HG03521 (cell line): ENCODE measurements at regions not wholly inside any gene's neighbourhood (a gene's known extent, or its start where the extent isn't known, plus 50 kb on each side); places are given as distances from the start of the nearest gene placed in this dataset.
"Not testable (repeated sequence)": the region's sequence is repeated elsewhere in the genome, so short reads cannot be mapped to it uniquely, and the experiment has no call there.

Experiments used
- ATAC-seq: cut with Tn5 transposase; IDR thresholded peaks from one replicate; pipeline ENCODE4 v1.9.1; 2021; ENCODE audit warnings: mild to moderate bottlenecking, moderate library complexity; ENCODE audit not compliant: unreplicated experiment

- no peak for ATAC-seq
Observed at GRCh38 chr3:6229778-6230410, 631.0 kb upstream of the GRM7 start.

DNA sequence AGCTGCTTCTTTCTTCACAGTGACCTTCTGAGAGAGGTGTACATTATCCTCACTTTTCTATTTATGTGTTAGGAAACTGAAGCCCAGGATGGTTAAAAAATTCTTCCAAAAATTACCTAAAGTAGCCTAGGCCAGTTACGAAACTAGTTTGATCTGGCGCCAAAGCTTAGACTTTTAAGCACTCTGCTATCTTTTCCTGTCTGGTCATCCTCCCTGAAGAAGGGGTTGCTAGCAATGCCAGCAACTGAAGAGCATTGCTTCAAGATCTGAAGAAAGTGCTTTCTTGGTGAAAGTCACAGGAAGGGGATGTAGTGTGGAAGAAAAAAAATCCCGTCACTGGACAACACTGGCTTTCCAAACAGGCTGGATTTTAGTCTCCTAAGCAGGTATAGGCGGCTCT is 618.8 kb upstream of the GRM7 start:
- ATAC-seq, result no peak

DNA sequence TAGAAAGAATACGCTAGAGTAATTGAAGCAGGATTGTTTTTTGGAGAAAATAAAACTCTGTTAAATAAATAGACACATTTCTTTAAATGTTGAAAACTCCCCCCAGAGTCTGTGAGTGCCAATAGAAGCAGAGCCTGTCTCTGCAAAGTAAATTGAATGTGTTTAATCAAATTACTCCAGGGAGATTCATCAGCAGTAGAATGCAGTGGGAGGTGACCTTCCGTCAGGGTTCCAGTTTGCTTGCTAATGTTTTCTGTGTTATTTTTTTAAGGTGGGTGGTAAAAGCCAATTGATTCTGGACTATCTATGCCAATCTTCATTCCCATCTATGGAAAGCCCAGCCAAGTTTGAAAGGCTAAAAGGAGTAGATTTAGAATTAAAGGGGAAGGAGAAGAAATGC is 612.4 kb upstream of the GRM7 start:
- ATAC-seq, result no peak

- no peak for ATAC-seq
Observed at GRCh38 chr3:6249679-6250078, 611.2 kb upstream of the GRM7 start.

GRCh38 chr3:6250167-6250566 is 610.7 kb upstream of the GRM7 start:
- ATAC-seq, result peak; percentile 99

DNA sequence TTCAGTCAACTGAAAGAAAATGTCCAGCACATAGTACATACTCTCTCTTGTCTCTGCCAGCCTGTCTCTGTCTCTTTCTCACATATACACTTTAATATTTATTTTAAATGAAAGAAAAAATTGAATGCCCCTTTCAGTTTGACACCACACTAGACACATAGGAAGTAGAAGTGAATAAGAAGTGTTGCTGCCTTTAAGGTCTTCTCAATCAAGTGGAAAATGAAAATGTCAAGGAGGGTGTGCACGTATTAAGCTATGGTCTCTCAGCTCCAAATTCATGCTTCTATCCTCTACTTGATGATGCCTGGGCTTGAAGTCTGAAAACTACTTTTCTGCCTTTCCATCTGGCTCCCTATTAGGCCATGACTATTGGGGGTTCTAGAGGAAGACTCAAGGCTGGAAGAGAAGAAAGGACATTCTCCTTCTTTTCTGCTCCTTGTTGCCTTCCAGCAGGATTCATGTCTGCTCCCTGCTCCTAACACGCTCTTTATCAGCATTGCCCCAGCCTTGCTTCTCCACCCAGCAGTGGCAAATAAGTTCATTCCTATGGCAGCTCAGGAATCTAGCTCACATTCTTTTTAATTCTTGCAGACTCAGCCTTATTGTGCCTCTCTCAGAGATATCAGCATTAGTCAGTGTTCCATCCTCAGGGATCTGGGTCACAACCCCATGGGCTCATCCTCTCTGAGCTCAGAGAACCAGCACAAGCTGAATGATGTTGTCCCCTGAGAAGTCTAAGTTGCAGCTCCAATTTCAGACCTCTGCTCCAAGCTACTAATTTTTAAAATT is 609.1 kb upstream of the GRM7 start:
- ATAC-seq, result no peak

GRCh38 chr3:6254490-6254889 is 606.4 kb upstream of the GRM7 start:
- ATAC-seq, result no peak

- no peak for ATAC-seq
Observed at GRCh38 chr3:6255229-6255628, 605.7 kb upstream of the GRM7 start.

- no peak for ATAC-seq
Observed at GRCh38 chr3:6260551-6261191, 600.2 kb upstream of the GRM7 start.

DNA sequence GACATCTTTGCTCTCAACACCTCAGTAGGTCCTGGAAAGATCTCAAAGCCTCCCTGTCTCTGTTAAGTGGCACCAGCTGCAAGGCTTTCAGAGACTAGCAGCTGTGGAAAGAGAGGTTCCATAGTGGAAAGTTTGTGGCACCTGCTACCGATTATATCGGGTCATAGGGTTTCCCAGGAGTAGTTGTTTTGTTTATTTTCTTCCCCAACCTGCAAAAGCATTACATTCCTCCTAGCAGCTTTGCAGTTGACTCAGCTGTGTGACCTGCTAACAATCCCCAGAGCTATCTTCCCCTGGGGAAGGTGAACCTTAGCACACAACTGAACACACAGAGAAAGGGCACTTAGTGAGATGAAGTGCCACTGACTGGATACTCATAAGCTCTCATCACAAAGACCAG is 598.9 kb upstream of the GRM7 start:
- no peak for ATAC-seq

GRCh38 chr3:6264036-6264435 is 596.9 kb upstream of the GRM7 start:
- no peak for ATAC-seq

DNA sequence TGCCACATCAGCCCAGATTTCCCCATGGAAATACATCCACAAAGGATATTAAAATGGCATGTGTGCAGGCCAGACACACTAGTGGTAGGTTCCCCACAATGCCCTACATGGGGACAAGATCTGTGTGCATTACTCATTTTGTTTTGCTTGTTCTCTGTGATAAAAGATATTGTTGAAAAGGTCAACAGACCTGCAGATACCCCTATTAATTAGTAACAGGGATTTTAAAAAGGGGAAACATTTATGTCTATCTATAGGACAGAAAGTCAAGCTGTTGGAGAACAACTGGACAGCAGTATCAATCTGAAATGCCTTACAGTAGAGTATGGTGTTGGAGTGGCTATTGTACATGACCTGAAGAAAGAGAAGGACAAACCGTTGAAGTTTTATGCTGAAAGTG is 596.0 kb upstream of the GRM7 start:
- ATAC-seq, result no peak

- no peak for ATAC-seq
Observed at GRCh38 chr3:6266135-6266534, 594.8 kb upstream of the GRM7 start.

GRCh38 chr3:6273878-6274277 is 587.0 kb upstream of the GRM7 start:
- no peak for ATAC-seq

DNA sequence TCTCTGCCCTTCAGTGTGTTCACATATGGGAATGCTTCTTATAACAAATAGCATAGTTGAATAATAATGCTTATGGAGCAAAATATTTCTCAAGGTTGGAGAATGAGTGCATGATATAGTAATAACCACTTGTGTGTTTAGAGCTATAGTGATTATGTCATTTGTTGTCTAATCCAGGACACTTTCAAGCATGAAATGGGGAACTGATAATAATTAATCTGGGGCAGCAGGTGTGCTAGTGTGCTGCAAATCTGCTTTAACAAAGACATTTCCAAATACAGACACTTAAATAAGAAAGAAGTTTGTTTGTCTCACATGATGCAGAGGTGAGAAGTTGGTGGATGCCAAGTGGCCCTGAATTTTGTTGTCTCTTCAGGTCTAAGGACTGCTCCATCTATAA is 579.3 kb upstream of the GRM7 start:
- no peak for ATAC-seq

- ATAC-seq, result no peak
Observed at GRCh38 chr3:6282918-6283317, 578.0 kb upstream of the GRM7 start.

DNA sequence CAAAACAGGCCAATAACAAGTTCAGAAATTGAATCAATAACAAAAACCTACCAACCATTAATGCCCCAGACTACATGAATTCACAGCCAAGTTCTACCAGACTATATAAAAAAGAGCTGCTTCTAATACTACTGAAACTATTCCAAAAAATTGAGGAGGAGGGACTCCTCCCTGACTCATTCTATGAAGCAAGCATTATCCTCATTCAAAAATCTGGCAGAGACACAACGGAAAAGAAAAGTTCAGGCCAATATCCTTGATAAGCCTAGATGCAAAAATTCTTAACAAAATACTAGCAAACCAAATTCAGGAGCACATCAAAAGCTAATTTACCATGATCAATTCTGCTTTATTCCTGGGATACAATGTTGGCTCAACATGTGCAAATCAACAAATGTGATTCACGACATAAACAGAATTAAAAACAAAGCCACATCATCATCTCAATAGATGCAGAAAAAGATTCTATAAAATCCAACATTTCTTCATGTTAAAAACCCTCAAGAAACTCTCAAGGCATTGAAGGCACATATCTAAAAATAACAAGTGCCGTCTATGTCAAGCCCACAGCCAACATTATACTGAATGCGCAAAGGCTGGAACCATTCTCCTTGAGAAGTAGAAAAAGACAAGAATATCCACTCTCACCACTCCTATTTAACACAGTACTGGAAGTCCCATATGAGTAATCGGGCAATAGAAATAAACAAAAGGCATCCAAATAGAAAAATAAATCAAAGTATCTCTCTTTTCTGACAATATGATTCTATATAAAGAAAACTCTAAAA is 573.6 kb upstream of the GRM7 start:
- ATAC-seq, result no peak

- ATAC-seq, result no peak
Observed at GRCh38 chr3:6301626-6302025, 559.3 kb upstream of the GRM7 start.

GRCh38 chr3:6315906-6316305 is 545.0 kb upstream of the GRM7 start:
- ATAC-seq, result no peak

GRCh38 chr3:6321999-6322398 is 538.9 kb upstream of the GRM7 start:
- ATAC-seq, result no peak

DNA sequence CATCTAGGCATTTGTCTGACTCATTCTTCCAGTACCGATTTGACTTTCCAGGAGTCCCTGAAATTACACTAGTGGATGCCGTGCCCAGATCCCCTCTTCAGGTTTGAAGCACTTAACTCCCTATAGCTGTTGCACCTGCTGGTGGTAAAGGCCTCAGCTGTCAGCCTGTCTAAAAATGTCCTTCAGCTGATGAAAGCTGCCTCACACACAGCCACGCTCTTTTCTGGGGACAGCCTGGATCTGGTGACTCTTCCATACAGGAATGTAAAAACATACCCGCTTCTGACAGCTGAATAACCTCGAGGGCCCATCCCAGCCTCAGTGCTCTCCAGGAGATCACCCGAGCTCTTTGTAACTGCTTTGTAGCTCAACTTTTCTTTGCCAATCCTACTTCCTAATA is 534.1 kb upstream of the GRM7 start:
- no peak for ATAC-seq

GRCh38 chr3:6340980-6341325 is 520.0 kb upstream of the GRM7 start:
- ATAC-seq, result not testable (repeated sequence)
